ENCODE measurements at regions not wholly inside any gene's neighbourhood (a gene's known extent, or its start where the extent isn't known, plus 50 kb on each side); places are given as distances from the start of the nearest gene placed in this dataset.

GRCh38 chr18:40672590-40672989 is 1282.4 kb upstream of the PIK3C3 start:
- TF ChIP-seq CTCF (conservative IDR thresholded peaks at IDR 0.05; ENCODE audit: low read length) (no peak), EZH2phosphoT487 (IDR thresholded peaks at IDR 0.05; ENCODE audit: borderline replicate concordance, low read depth, low read length) (no peak)
